Myocyte (in vitro differentiated cells): ENCODE measurements at regions not wholly inside any gene's neighbourhood (a gene's known extent, or its start where the extent isn't known, plus 50 kb on each side); places are given as distances from the start of the nearest gene placed in this dataset.

Experiments used
- DNase-seq: peaks from one replicate; pipeline ENCODE4 v3.0.0-alpha.2; 2012; ENCODE audit warnings: low read depth

GRCh38 chr10:36248304-36248981 is 606.3 kb upstream of the FZD8 start:
- DNase-seq = no peak

DNA sequence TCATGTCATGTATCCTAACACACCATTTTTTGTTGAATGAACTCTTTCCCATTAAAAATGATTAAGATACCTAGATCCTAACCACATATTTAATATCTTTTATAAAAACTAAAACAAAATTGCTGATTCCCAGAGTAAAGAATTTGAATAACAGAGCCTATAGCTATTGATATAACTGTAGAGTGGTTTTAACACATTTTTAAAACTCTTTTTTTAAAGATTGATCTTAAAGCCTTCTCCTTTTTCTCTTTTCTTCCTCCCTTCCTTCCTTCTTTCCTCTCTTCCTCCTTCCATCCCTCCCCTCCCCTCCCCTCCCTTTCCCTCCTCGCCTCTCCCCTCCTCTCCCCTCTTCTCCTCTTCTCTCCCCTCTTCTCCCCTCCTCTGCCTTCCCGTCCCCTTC is 605.4 kb upstream of the FZD8 start:
- DNase-seq = no peak

DNA sequence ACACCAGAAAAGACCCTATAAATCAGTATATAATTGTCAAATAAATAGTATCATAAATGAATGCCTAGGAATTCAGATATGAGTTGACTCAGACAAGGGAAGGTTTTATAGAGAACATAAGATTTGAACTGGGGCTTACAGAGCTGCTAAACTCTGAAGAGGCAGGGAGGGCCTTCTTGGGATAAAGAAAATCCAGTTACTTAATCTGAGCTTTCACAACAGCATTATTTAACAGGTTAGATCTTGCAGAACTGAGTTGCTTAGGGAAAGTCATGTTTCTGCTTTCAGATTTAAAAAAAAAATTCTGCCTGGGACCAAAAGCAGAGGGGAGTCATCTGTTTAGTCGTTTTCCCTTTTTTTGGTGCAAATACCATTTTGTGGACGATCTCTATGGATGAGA is 594.8 kb upstream of the FZD8 start:
- no peak for DNase-seq

DNA sequence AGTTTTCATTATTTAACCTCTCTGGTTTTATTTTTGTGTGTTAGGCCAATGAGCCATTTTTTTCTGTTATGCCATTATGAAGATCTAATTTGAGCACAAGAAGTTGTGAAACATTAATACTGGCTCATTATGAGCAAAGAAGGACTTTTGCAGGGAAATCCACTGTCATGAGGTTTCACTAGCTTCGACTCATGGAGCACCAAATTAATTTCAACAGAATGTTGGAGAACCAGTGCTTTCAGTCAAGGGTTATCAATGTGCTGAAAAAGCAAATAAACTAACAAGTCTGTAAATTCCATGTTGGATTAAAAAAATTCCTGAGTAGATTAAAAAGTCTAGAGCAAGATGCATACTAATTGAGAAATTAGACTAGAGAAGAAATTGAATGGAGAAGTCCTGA is 594.2 kb upstream of the FZD8 start:
- DNase-seq = no peak

DNA sequence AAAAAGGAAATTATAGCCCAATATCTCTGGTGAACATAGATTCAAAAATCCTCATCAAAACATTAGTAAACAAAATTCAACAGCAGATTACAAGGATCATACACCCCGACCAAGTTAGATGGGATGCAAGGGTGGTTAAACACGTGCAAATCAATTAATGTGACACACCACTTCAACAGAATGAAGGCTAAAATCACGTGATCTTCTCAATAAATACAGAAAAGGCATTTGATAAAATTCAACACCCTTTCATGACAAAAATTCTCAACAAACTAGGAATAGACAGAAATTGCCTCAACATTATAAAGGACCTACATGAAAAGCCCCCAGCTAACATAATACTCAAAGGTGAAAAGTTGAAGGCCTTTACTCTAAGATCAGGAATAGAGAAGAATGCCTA is 590.8 kb upstream of the FZD8 start:
- no peak for DNase-seq

GRCh38 chr10:36224431-36224985 is 582.4 kb upstream of the FZD8 start:
- DNase-seq = no peak

GRCh38 chr10:36221101-36221500 is 579.0 kb upstream of the FZD8 start:
- DNase-seq = no peak

DNA sequence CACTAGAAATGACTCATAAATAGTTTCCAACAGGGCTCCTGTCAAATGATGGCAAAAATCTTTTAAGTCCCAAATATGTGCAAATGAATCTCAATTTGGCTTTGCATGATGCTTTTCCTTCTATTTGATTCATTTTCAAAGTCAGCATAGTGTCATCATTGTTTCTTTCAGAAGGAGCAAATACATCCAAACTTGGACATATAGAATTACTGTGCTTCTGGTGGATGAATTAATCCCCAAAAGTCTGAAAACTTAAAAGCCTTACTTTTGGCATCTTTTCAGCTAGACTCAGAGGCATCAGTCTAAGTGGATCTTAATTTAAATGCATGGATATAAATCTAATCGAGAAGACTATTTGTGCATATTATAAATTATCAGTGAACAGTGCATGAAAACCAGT is 578.1 kb upstream of the FZD8 start:
- DNase-seq = no peak

DNA sequence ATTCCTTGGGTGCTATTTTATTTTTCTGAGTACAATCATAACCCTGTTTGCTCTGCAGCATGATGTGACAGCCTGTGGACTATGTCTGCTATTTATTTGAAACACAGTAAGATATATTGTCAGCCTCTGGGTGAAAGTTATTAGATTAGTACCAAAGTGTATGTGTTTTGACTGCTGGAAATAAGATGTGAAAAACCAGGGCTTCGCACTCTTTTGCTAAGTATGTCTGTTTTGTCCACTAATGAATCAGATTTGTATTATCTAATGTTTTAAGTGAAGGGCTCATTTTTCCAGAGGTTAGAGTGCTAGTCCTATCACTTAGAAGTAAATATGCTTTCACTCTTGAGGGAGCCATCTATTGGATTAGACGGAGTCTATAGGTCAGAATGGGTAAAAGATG is 569.8 kb upstream of the FZD8 start:
- DNase-seq = no peak

DNA sequence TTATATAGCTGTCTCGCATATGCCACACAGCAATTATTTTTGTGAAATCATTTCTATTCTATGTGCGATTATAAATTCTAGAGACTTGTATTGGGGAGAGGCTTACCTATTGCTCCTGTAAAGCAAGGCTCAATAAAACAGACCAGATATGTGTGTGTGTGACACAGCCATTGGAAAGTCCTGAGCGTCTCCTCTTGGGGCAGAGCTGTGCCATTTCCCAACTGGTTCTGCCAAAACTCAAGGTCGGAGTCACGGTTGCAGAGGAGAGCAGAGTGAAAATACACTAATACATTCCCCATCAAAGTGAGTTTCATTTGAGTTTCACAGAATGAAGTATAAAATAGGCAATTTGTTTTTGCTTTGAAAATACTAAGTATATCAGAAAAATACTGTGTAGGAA is 567.4 kb upstream of the FZD8 start:
- DNase-seq = no peak

- DNase-seq = no peak
Observed at GRCh38 chr10:36202881-36203280, 560.8 kb upstream of the FZD8 start.

- no peak for DNase-seq
Observed at GRCh38 chr10:36200577-36200976, 558.5 kb upstream of the FZD8 start.

GRCh38 chr10:36198322-36198721 is 556.2 kb upstream of the FZD8 start:
- no peak for DNase-seq

DNA sequence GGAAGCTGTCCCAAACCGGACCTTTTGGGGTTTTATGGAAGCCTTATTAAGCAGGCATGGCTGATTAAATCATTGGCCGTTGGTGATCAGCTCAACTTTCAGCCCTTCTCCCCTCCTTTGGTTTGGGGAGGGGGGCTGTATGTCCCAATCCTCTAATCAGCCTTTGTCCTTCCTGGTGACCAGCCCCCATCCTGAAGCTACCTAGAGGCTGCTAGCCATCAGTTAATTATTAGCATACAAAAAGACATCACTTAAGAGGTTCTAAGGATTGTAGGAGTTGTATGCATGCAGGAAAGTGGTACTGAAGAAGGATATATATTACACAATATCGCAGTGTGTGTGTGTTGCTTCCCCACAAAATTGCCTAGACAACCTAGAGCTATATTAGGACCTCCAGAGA is 553.3 kb upstream of the FZD8 start:
- DNase-seq = no peak

DNA sequence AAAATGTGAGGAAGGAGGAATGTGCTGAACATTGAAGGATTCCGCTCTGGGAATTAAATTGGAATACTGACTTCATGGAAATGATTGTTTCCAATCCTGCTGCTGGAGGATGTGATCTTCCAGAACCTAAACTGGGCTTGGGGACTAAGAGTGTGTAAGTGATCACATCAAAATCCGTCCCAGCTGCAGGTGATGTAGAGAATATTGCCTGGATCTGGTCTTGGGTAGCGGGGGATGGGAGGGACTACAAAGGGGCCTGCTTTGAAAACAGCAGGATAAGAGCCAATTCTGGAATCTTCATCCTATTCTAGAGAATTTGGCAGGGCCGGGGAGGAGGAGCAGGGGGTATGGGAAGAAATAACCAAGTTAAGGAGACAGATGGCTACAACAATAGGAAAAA is 552.2 kb upstream of the FZD8 start:
- DNase-seq = no peak

- no peak for DNase-seq
Observed at GRCh38 chr10:36191009-36191408, 548.9 kb upstream of the FZD8 start.

DNA sequence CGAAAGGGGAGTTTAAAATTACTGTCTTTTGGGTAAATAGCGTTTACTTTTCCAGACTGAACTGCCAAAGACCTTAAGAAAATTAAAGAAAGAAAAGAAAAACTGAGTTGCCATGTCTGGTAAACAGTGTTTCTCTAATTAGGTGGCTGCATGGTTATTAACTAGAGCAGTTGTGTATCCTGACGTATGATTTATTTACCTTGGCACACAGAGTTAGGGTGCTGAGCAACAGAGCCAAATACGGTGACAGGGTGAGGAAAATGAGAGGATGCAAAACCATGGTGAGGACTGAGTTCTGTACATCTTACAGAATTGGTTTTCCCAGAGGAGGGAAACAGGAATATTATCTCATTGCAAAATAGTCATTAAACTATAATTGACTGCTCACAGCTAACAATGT is 546.4 kb upstream of the FZD8 start:
- DNase-seq = no peak

GRCh38 chr10:36188080-36188453 is 546.0 kb upstream of the FZD8 start:
- DNase-seq = no peak

GRCh38 chr10:36187380-36188079 is 545.4 kb upstream of the FZD8 start:
- no peak for DNase-seq

GRCh38 chr10:36185097-36185496 is 543.0 kb upstream of the FZD8 start:
- DNase-seq = peak; percentile 57

DNA sequence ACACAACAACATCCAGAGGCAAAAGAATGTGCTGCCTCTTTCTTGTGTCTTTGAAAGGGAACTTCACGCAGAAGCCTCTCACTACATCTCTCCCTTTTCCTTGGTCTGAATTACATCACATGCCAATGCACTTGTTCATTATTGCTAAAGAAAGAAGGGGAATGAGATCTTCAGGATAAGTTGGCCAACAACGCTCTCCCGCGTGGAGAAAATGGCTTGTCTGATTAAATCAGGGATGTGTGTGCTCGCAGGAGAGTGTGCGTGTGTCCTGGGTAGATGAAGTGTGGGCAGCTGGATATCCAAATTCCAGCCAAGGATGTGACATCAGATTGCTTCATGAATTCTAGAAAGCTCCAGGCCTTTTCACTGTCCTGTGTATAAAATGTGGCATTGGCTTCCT is 541.6 kb upstream of the FZD8 start:
- no peak for DNase-seq

DNA sequence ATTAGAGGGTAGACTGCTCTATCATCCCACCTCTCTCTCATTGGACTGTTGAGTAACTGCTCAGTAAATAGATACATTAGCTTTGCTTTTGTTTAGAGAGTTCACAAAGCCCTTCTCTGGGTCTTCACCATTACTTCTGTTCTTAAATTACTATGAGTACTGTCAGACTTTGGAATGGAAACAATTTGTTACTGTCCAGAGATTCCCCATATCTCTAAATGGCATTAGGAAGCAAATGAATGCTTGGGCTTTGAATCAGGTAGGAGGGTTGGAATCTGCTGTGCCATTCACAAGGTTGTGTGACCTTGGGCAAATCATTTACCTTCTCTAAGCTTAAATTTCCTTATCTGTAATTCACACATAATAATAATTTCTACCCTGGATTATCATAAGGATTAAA is 541.0 kb upstream of the FZD8 start:
- no peak for DNase-seq

GRCh38 chr10:36182606-36183005 is 540.5 kb upstream of the FZD8 start:
- DNase-seq = no peak
